H1 (cell line): ENCODE measurements at regions not wholly inside any gene's neighbourhood (a gene's known extent, or its start where the extent isn't known, plus 50 kb on each side); places are given as distances from the start of the nearest gene placed in this dataset.

Experiments
- CTCF ChIA-PET: fragments of 300-600 bp; sonication (Branson Sonifier 250); formaldehyde crosslinking; loops from one replicate; lab custom pipeline; 2021; ENCODE audit not compliant: partially characterized antibody; lab: Charles Lee
- POLR2A ChIA-PET: fragments of 300-600 bp; sonication (Branson Sonifier 250); formaldehyde crosslinking; loops from one replicate; lab custom pipeline; 2021; ENCODE audit warnings: inconsistent platforms; ENCODE audit not compliant: partially characterized antibody; lab: Charles Lee
- DNase-seq, 2 experiments: peaks; one replicate each; pipeline versions ENCODE4 v3.0.0 to v3.0.0-alpha.2; 2010 to 2022; ENCODE audit warnings: low spot score in 2 of 2, low read depth in 1 of 2, mixed read lengths in 1 of 2
- FAIRE-seq: peaks from 2 replicates; lab custom pipeline; 2011; peaks lifted over from hg19 to GRCh38; lab: Jason Lieb, UNC
- H2AFZ ChIP-seq: 2 replicates; pipeline ENCODE4 v1.8.1; 2012; ENCODE audit warnings: low read length, inconsistent platforms
- H2AK5ac ChIP-seq: 2 replicates; pipeline ENCODE4 v1.6.1; 2013; ENCODE audit warnings: low read depth, low read length
- H2BK120ac ChIP-seq: replicated peaks from 2 replicates; pipeline ENCODE3; 2013; ENCODE audit warnings: low read depth, low read length, inconsistent platforms
- H2BK12ac ChIP-seq: 2 replicates; pipeline ENCODE4 v1.6.1; 2013; ENCODE audit warnings: low read depth, low read length
- H2BK15ac ChIP-seq: 2 replicates; pipeline ENCODE4 v1.6.1; 2013; ENCODE audit warnings: low read length
- H2BK20ac ChIP-seq: 2 replicates; pipeline ENCODE4 v1.6.1; 2013; ENCODE audit warnings: low read length
- H2BK5ac ChIP-seq: 2 replicates; pipeline ENCODE4 v1.6.1; 2013; ENCODE audit warnings: low read depth, low read length
- H3K14ac ChIP-seq: 2 replicates; pipeline ENCODE4 v1.6.1; 2013; ENCODE audit warnings: inconsistent platforms; ENCODE audit not compliant: insufficient read length
- H3K18ac ChIP-seq: 2 replicates; pipeline ENCODE4 v1.6.1; 2013; ENCODE audit warnings: low read length; ENCODE audit errors: extremely low read depth
- H3K23ac ChIP-seq: 2 replicates; pipeline ENCODE4 v1.6.1; 2013; ENCODE audit warnings: inconsistent platforms; ENCODE audit not compliant: insufficient read length
- H3K23me2 ChIP-seq: 2 replicates; pipeline ENCODE4 v1.6.1; 2013; ENCODE audit warnings: low read depth, low read length
- H3K27ac ChIP-seq: 2 replicates; pipeline ENCODE4 v1.6.1; 2011; ENCODE audit warnings: low read depth, low read length, inconsistent platforms
- H3K27me3 ChIP-seq, 4 experiments: replicated peaks in 1 of 4; 1 replicate in 1 of 4; 2 replicates in 3 of 4; pipeline versions ENCODE4 v1.6.1 to v1.8.1; 2011 to 2013; ENCODE audit warnings: low read length in 3 of 4, mild to moderate bottlenecking in 3 of 4, inconsistent platforms in 2 of 4, mixed read lengths in 2 of 4, moderate library complexity in 1 of 4; ENCODE audit not compliant: control insufficient read depth in 3 of 4, insufficient read depth in 3 of 4; ENCODE audit errors: extremely low read depth in 1 of 4
- H3K36me3 ChIP-seq, 4 experiments: 2 replicates each; pipeline versions ENCODE4 v1.6.1 to v1.8.1; 2011 to 2013; ENCODE audit warnings: mild to moderate bottlenecking in 4 of 4, low read length in 3 of 4, moderate library complexity in 2 of 4, control low read depth in 1 of 4, inconsistent platforms in 1 of 4; ENCODE audit not compliant: insufficient read depth in 4 of 4, control insufficient read depth in 2 of 4
- H3K4ac ChIP-seq: replicated peaks from 2 replicates; pipeline ENCODE3; 2013; ENCODE audit warnings: low read length, low read depth, mixed read lengths, inconsistent platforms; ENCODE audit not compliant: insufficient read length
- H3K4me1 ChIP-seq, 4 experiments: replicated peaks in 1 of 4; 1 replicate in 1 of 4; 2 replicates in 3 of 4; pipeline versions ENCODE4 v1.6.1 to v1.8.1; 2011 to 2013; ENCODE audit warnings: low read length in 3 of 4, inconsistent platforms in 2 of 4, mixed read lengths in 1 of 4; ENCODE audit not compliant: insufficient read depth in 4 of 4, control insufficient read depth in 3 of 4
- H3K4me2 ChIP-seq, 2 experiments: 2 replicates each; pipeline versions ENCODE4 v1.6.1 to v1.8.1; 2011 to 2013; ENCODE audit warnings: low read depth in 2 of 2, low read length in 2 of 2, control low read depth in 1 of 2, inconsistent platforms in 1 of 2, mild to moderate bottlenecking in 1 of 2; ENCODE audit not compliant: insufficient read depth in 1 of 2
- H3K4me3 ChIP-seq, 4 experiments: fragments of 200-600, 300-600 bp in 1 of 4; sonication (generic), shearing (Covaris generic), sonication (Bioruptor Twin) in 1 of 4; 2 replicates each; pipeline versions ENCODE4 v1.5.1 to v1.8.1; 2011 to 2016; ENCODE audit warnings: low read length in 4 of 4, low read depth in 3 of 4, control low read depth in 2 of 4, inconsistent platforms in 2 of 4, mild to moderate bottlenecking in 2 of 4, mixed read lengths in 1 of 4, moderate library complexity in 1 of 4; ENCODE audit not compliant: insufficient read depth in 2 of 4; ENCODE audit errors: extremely low read depth in 1 of 4
- H3K56ac ChIP-seq: replicated peaks from 2 replicates; pipeline ENCODE3; 2013; ENCODE audit warnings: low read depth, mild to moderate bottlenecking, mixed read lengths, low read length, inconsistent platforms; ENCODE audit not compliant: insufficient read length
- H3K79me1 ChIP-seq: 2 replicates; pipeline ENCODE4 v1.6.1; 2013; ENCODE audit warnings: low read depth, low read length, control low read depth
- H3K79me2 ChIP-seq, 2 experiments: 2 replicates each; pipeline versions ENCODE4 v1.6.1 to v1.8.1; 2012 to 2013; ENCODE audit warnings: low read length in 2 of 2, mild to moderate bottlenecking in 2 of 2, inconsistent platforms in 1 of 2; ENCODE audit not compliant: insufficient read depth in 2 of 2, control insufficient read depth in 1 of 2
- H3K9ac ChIP-seq, 4 experiments: replicated peaks in 1 of 4; 1 replicate in 1 of 4; 2 replicates in 3 of 4; pipeline versions ENCODE4 v1.6.1 to v1.8.1; 2011 to 2013; ENCODE audit warnings: low read depth in 3 of 4, low read length in 3 of 4, control low read depth in 2 of 4, mild to moderate bottlenecking in 2 of 4, moderate library complexity in 2 of 4, inconsistent platforms in 1 of 4; ENCODE audit errors: extremely low read depth in 1 of 4
- H3K9me3 ChIP-seq, 2 experiments: 2 replicates each; pipeline versions ENCODE4 v1.6.1 to v1.8.1; 2012 to 2013; ENCODE audit warnings: mild to moderate bottlenecking in 2 of 2, moderate library complexity in 2 of 2, control low read depth in 1 of 2, inconsistent platforms in 1 of 2, low read depth in 1 of 2, low read length in 1 of 2, mixed read lengths in 1 of 2; ENCODE audit not compliant: insufficient read depth in 2 of 2
- H4K20me1 ChIP-seq, 2 experiments: replicated peaks in 1 of 2; 2 replicates each; pipeline versions ENCODE3 to v1.8.1; 2011 to 2013; ENCODE audit warnings: inconsistent platforms in 2 of 2, low read length in 2 of 2, mild to moderate bottlenecking in 1 of 2; ENCODE audit not compliant: insufficient read depth in 2 of 2, control insufficient read depth in 1 of 2
- H4K5ac ChIP-seq: 2 replicates; pipeline ENCODE4 v1.6.1; 2013; ENCODE audit warnings: low read length, low read depth, mixed read lengths, inconsistent platforms; ENCODE audit not compliant: insufficient read length
- H4K8ac ChIP-seq: 2 replicates; pipeline ENCODE4 v1.8.0; 2013; ENCODE audit warnings: mild to moderate bottlenecking, moderate library complexity, low read length, inconsistent platforms; ENCODE audit not compliant: insufficient read depth; ENCODE audit errors: extremely low read depth
- H4K91ac ChIP-seq: replicated peaks from 2 replicates; pipeline ENCODE3; 2013; ENCODE audit warnings: low read length, mixed read lengths, inconsistent platforms; ENCODE audit not compliant: insufficient read length
- ASH2L ChIP-seq: fragments of 200-600, 300-600 bp; sonication (generic); IDR thresholded peaks from one replicate; pipeline ENCODE4 v1.7.1; 2017; ENCODE audit warnings: low read length
- BCL11A ChIP-seq, 2 experiments: IDR thresholded peaks; one replicate each; pipeline ENCODE4 v1.6.1; 2011; ENCODE audit warnings: low read depth in 2 of 2, low read length in 2 of 2, mild to moderate bottlenecking in 2 of 2
- CBX8 ChIP-seq: fragments of 300-800, 300-1000 bp; sonication (generic); IDR thresholded peaks from 2 replicates; pipeline ENCODE4 v1.7.1; 2016; ENCODE audit warnings: low read depth, low read length, borderline replicate concordance
- CHD1 ChIP-seq: IDR thresholded peaks from 2 replicates; pipeline ENCODE4 v1.6.1; 2012; ENCODE audit warnings: low read depth, low read length, improper control_type of control experiment
- CREB1 ChIP-seq: IDR thresholded peaks from 2 replicates; pipeline ENCODE4 v1.6.1; 2012; ENCODE audit warnings: inconsistent platforms
- FOSL1 ChIP-seq: IDR thresholded peaks from 2 replicates; pipeline ENCODE4 v1.6.1; 2011; ENCODE audit warnings: mild to moderate bottlenecking, low read depth, low read length, moderate library complexity; ENCODE audit not compliant: insufficient read depth
- GABPA ChIP-seq: IDR thresholded peaks from 2 replicates; pipeline ENCODE4 v1.6.1; 2011; ENCODE audit warnings: mild to moderate bottlenecking, low read length, moderate library complexity, borderline replicate concordance; ENCODE audit not compliant: insufficient read depth
- JUND ChIP-seq: IDR thresholded peaks from 2 replicates; pipeline ENCODE4 v1.6.1; 2011; ENCODE audit warnings: mild to moderate bottlenecking, improper control_type of control experiment, low read length
- MAFK ChIP-seq: IDR thresholded peaks from 2 replicates; pipeline ENCODE4 v1.6.1; 2012; ENCODE audit warnings: low read depth, mild to moderate bottlenecking, improper control_type of control experiment, low read length
- NANOG ChIP-seq: IDR thresholded peaks from 2 replicates; pipeline ENCODE4 v1.6.1; 2011; ENCODE audit warnings: low read length, low read depth, mild to moderate bottlenecking, inconsistent platforms; ENCODE audit not compliant: insufficient read depth, poor library complexity, severe bottlenecking
- POLR2A ChIP-seq, 2 experiments: IDR thresholded peaks; 1 replicate in 1 of 2; 2 replicates in 1 of 2; pipeline ENCODE4 v1.6.1; 2011; ENCODE audit warnings: low read depth in 2 of 2, low read length in 2 of 2, mild to moderate bottlenecking in 2 of 2; ENCODE audit errors: control extremely low read depth in 1 of 2
- RNF2 ChIP-seq: fragments of 200-900, 300-1000 bp; sonication (generic); IDR thresholded peaks from 2 replicates; pipeline ENCODE4 v1.7.1; 2016; ENCODE audit warnings: borderline replicate concordance, low read depth, mild to moderate bottlenecking, antibody characterized with exemption, low read length; ENCODE audit not compliant: poor library complexity, severe bottlenecking; ENCODE audit errors: missing control alignments
- SAP30 ChIP-seq: fragments of 300-600 bp; sonication (generic); IDR thresholded peaks from 2 replicates; pipeline ENCODE4 v1.7.1; 2012; ENCODE audit warnings: low read length, moderate library complexity, mild to moderate bottlenecking, inconsistent platforms; ENCODE audit not compliant: insufficient read depth, insufficient replicate concordance
- WGBS, 2 experiments: shearing (Covaris generic) in 1 of 2; methylation state at CpG; one replicate each; pipeline versions ENCODE4 v1.1.6 to v1.1.7; 2013 to 2015; ENCODE audit warnings: low lambda C conversion rate in 2 of 2, mixed read lengths in 2 of 2, inconsistent platforms in 1 of 2, low coverage in 1 of 2, missing lambda C conversion rate in 1 of 2; ENCODE audit not compliant: insufficient replicate concordance in 2 of 2, insufficient coverage in 1 of 2, insufficient read length in 1 of 2; ENCODE audit errors: extremely low coverage in 1 of 2, missing lambda C conversion rate in 1 of 2; 5-methylcytosine and 5-hydroxymethylcytosine counted together
- TF ChIP-seq, protein P1 (sequence below): IDR thresholded peaks from 2 replicates; pipeline ENCODE4 v1.6.1; 2011; ENCODE audit warnings: low read depth, mild to moderate bottlenecking, low read length; ENCODE audit not compliant: insufficient read depth

DNA sequence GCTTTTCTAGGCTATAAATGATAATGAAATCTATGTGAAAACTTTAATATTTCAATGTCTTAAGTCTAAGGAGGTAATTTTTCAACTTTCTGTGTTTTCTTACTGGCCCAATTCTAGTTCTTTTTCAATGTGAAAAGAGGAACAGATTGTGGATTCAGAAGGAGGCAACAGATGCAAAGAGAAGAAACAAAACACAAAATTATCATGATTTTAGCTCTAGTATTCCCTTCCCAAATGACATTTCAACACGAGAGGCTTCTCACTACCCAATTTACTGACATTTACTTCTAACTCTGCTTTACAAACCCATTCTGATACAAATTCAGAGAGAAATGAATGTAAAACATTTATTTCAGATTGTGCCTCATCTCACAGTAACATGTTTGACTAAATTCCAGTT is 169.4 kb downstream of the WT1 start:
- no peak for FAIRE-seq
- no peak overlapping the region for H2AFZ ChIP-seq
- 84% methylated on average over 1 of the region's 1 CpG; no CpG with 5 or more reads in 1 of the 2 experiments for WGBS, 2 experiments

More for the DNA sequence above, 169.4 kb downstream of the WT1 start:
- Histone ChIP-seq H3K23ac (no peak overlapping the region), H3K4me3 (no peak overlapping the region), H2AK5ac (no peak overlapping the region), H3K9ac (no peak overlapping the region), H2BK15ac (no peak overlapping the region), H3K4ac (no peak overlapping the region), H3K18ac (no peak overlapping the region), H2BK5ac (no peak overlapping the region), H3K27ac (no peak overlapping the region), H4K20me1 (no peaks in the 10 kb centered on the region), H3K79me2 (no peaks in the 10 kb centered on the region), H2BK120ac (no peak overlapping the region), H3K36me3 (no peaks in the 10 kb centered on the region), H4K5ac (no peak overlapping the region), H4K8ac (no peak overlapping the region), H3K4me2 (no peak overlapping the region), H2BK12ac (no peak overlapping the region), H2BK20ac (no peak overlapping the region), H3K27me3 (no peaks in the 10 kb centered on the region), H4K91ac (no peak overlapping the region), H3K4me1 (peaks cover 0 to 5% (median 1%) of the 10 kb centered on the region in 4 experiments; a peak in 2 of 7 replicates), H3K14ac (no peak overlapping the region), H3K56ac (no peak overlapping the region), H3K9me3 (no peaks in the 10 kb centered on the region), H3K23me2 (no peaks in the 10 kb centered on the region), H3K79me1 (no peaks in the 10 kb centered on the region)
- ChIA-PET POLR2A (no interaction called here), CTCF (interaction anchor here (1.0 kb wide), 1 partner anchor 10 kb away, joined by 3 read pairs; no protein-coding TSS in a partner anchor)
- no peak for DNase-seq
- TF ChIP-seq CREB1 = no peak
- no peak for TF ChIP-seq SAP30
- no peak for TF ChIP-seq NANOG
- no peak for TF ChIP-seq JUND
- no peak for TF ChIP-seq CHD1
- TF ChIP-seq GABPA = no peak
- TF ChIP-seq, protein P1, sequence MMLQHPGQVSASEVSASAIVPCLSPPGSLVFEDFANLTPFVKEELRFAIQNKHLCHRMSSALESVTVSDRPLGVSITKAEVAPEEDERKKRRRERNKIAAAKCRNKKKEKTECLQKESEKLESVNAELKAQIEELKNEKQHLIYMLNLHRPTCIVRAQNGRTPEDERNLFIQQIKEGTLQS = no peak
- no peak for TF ChIP-seq POLR2A (IDR thresholded peaks at IDR 0.05; ENCODE audit: control extremely low read depth in 1 of 2, low read depth in 2 of 2, low read length in 2 of 2)
- no peak for TF ChIP-seq BCL11A (IDR thresholded peaks at IDR 0.05; ENCODE audit: low read depth in 2 of 2, low read length in 2 of 2)
- TF ChIP-seq ASH2L = no peak
- TF ChIP-seq RNF2 = no peak
- TF ChIP-seq CBX8 = no peak
- no peak for TF ChIP-seq MAFK
- no peak for TF ChIP-seq FOSL1
